Endothelial cell of hepatic sinusoid (primary cell): ENCODE measurements at regions not wholly inside any gene's neighbourhood (a gene's known extent, or its start where the extent isn't known, plus 50 kb on each side); places are given as distances from the start of the nearest gene placed in this dataset.
"Not testable (repeated sequence)": the region's sequence is repeated elsewhere in the genome, so short reads cannot be mapped to it uniquely, and the experiment has no call there.

Source experiments
- in situ Hi-C: cut with HindIII; loops from 2 replicates; pipeline ENCODE4 v1.10.0; 2017; ENCODE audit warnings: low sequenced_read_pairs

DNA sequence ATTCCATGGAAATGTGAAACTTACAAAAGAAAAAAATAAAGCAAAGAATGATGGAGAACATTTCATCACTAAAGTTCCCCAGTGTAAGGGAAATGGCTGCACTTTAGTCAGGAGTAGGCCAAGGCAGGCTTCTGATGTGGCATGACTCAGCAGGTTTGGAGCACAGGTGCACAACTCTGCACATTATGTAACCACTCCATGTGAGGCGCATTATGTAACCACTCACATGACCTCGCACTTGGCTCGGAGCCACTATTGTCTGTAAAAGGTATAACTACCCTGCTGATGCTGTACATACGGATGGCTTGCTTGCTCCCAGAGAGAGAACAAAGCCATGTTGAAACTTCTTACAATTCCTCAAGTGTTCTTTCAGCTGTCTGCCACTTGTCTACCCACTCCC, 727.6 kb downstream of the TRAM1L1 start:
- in situ Hi-C loops: no loop called here

DNA sequence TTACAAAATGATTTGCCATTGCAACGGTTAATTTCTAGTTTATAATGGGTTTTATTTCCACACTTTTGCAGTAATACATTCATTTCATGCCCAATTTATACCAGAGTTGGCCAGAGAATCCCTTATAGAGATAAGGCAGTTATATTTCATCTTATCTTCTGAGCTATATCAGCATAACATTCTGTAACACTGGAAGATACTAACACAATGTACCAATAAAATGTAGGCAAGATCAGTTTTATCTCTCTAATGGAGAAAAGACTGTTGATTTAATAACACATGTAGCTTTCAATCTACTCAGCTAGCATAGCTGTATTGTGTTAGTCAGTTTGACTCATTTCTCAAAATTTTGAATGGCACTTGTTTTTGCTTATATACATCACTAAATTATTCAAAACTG, 738.6 kb downstream of the TRAM1L1 start:
- in situ Hi-C loops: no loop called here

DNA sequence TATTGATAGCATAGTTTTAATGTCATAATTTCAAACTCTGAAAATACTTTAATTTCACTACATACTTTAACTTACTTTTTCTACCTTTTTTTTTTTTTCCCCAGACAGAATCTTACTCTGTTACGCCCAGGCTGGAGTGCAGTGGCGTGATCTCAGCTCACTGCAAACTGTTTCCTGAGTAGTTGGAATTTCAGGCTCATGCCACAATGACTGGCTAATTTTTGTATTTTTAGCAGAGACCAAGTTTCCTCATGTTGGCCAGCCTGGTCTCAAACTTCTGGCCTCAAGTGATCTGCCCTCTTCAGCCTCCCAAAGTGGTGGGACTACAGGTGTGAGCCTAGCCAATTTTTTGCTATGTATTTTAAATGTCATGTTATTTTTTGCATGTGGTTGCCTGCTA, 741.6 kb downstream of the TRAM1L1 start:
- in situ Hi-C loops: no loop called here

DNA sequence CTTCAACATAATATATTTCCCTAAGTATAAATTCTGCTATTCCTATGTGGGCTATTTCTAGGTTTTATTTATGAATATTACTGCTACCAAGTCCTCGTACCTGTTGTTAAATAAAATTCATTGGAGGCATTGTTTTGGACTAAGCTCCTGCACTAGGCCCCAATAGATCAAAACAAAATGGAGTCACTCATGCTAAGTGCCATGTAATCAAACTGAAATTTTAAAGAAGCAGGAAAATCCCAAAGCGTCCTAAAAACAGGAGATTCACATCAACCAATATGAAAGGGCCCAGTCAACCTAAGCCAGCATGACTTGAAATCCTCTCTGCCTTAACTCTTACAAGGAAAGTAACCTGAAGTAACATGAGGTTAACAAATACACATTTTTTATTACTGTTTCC, 743.2 kb downstream of the TRAM1L1 start:
- in situ Hi-C loops: no loop called here

DNA sequence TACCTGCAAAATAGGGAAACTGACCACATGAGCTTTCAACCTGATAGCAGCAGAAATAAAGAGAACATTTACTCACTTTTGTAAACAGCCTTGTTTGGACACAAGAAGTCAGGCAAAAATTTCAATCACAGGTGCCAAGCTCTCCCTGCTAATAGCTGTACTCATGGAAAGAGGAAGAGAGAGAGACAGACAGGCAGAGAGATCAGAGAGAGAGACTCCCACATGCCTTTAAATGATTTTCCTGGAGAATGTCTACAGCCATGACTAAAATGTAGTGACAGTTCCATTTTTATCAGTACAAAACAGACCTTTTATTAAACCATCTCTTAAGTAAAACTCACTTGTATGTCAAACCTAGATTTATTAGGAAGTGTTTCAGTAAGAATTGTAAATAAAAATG, 752.9 kb downstream of the TRAM1L1 start:
- in situ Hi-C loops: no loop called here

GRCh38 chr4:116328261-116328860, 757.0 kb downstream of the TRAM1L1 start:
- in situ Hi-C loops: no loop called here

GRCh38 chr4:116323606-116324005, 761.8 kb downstream of the TRAM1L1 start:
- in situ Hi-C loops: no loop called here

GRCh38 chr4:116321471-116321870, 763.9 kb downstream of the TRAM1L1 start:
- in situ Hi-C loops: no loop called here

GRCh38 chr4:116320859-116321258, 764.5 kb downstream of the TRAM1L1 start:
- in situ Hi-C loops: no loop called here

DNA sequence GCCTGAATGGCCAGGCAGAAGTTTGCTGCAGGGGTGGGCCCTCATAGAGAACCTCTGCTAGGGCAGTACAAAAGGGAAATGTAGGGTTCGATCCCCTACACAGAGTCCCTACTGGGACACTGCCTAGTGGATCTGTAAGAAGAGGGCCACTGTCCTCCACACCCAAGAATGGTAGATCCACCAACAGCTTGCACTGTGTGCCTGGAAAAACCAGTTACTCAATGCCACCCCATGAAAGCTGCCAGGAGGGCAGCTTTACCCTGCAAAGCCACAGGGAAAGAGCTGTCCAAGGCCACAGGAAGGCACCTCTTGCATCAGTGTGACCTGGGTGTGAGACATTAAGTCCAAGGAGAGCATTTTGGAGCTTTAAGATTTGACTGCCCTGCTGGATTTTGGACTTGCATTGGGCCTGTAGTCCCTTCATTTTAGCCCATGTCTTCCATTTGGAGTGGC, 781.6 kb downstream of the TRAM1L1 start:
- in situ Hi-C loops: no loop called here

DNA sequence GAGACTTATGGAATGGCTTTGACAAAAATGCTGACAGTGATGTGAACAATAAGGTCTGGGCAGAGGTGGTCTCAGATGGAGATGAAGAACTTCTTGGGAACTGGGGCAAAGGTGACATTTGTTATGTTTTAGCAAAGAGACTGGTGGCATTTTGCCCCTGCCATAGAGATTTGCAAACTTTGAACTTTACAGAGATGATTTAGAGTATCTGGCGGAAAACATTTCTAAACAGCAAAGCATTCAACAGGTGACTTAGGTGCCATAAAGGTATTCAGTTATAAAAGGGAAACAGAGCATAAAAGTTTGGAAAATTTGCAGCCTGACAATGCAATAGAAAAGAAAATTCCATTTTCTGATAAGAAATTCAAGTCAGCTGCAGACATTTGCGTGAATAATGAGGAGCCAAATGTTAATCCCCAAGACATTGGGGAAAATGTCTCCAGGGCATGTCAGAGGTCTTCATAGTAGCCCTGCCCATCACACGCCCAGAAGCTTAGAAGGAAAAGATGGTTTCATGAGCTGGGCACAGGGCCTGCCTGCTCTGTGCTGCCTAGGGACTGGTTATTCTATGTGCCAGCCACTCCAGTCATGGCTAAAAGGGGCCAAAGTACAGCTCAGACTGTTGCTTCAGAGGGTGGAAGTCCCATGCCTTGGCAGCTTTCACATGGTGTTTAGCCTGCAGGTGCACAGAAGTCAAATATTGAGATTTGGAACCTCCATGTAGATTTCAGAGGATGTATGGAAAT, 782.2 kb downstream of the TRAM1L1 start:
- in situ Hi-C loops: no loop called here

- in situ Hi-C loops: no loop called here
Observed at GRCh38 chr4:116275006-116275405, 810.4 kb downstream of the TRAM1L1 start.

- in situ Hi-C loops: no loop called here
Observed at GRCh38 chr4:116272336-116272735, 813.0 kb downstream of the TRAM1L1 start.

DNA sequence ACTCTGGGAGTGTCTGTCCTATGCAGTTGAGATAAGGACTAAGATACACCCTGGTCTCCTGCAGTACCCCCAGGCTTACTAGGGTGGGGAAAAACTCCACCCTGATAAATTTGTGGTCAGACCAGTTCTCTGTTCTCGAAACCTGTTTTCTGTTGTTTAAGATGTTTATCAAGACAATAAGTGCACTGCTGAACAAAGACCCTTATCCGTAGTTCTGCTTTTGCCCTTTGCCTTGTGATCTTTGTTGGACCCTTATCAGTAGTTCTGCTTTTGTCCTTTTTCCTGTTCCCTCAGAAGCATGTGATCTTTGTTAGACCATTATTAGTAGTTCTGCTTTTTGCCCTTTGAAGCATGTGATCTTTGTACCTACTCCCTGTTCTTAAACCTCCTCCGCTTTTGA, 824.4 kb downstream of the TRAM1L1 start:
- in situ Hi-C loops: not testable (repeated sequence)

- in situ Hi-C loops: no loop called here
Observed at GRCh38 chr4:116244771-116245170, 840.6 kb downstream of the TRAM1L1 start.

DNA sequence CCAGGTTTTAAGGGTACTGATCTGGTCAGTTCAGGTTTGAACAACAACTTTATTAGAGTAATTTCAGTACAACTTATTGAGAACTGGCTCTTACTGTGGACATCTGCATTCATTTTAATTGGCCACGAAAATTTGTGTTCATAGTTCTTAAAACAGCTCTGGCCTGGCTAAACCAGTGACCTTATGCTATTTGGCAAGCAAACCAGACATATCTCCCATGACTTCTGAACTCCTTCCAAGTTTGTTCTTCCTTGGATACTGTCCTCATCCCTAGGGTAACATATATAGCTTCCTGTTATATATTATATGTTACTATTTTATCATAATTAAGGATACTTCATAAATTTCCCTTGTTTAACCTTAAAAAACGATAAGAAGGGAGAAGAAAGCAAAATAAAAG, 841.9 kb downstream of the TRAM1L1 start:
- in situ Hi-C loops: no loop called here

DNA sequence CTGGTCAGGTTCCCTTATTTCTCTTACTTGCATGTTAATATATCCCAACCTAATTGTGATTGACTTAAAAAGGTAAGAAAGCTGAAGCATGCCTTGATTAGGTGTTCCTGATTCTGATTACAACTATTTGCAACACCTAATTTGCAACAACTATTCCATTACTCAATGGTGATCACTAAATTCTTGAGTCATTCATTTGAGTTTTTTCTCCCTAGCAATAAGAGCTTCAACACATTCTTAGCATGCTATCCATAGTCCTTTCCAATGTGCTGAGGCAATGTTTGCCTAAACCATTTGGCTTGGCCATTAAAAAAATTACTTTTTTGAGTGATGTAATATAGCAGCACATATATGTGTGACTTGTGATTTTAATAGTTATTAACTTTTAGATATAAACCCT, 851.4 kb downstream of the TRAM1L1 start:
- in situ Hi-C loops: no loop called here

- in situ Hi-C loops: not testable (repeated sequence)
Observed at GRCh38 chr4:116231999-116232398, 853.4 kb downstream of the TRAM1L1 start.

GRCh38 chr4:116229420-116229819, 856.0 kb downstream of the TRAM1L1 start:
- in situ Hi-C loops: no loop called here

- in situ Hi-C loops: no loop called here
Observed at GRCh38 chr4:116223040-116223732, 862.2 kb downstream of the TRAM1L1 start.

DNA sequence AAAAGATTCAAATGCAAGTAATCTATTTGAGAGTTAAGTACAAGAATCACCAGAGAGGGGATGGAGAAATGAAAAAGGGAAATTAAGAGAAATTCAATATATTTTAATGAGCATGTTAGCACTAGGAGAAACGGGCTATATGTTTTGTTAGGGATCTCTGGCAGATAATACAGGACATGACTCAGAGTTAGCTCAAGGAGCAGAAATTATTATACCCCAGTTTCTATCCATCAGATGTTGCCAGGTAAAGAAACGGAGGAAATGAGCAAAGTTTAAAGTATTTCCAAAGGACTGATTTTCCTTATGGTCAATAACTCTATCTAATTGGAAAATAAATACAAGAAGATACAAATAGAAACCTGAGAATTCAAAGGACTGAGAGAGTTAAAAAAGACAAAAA, 867.6 kb downstream of the TRAM1L1 start:
- in situ Hi-C loops: no loop called here

DNA sequence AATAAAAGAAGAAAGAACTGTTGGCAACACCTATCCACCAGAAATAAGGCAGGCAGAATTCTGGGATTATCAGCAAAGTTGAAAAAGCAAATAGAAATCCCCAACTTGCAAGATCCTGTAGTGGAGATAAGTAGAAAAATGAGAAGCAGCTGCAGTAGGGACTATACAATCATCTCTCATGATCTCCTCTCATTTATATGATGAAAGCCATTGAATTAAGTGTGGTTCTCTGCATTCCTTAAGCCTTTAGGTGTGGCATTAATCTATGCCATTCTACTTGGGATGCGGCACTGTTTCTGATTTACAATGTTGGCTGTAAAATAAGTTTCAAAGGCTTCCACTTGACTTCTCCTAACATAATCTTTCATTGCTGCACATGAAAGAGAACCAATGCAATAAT, 869.8 kb downstream of the TRAM1L1 start:
- in situ Hi-C loops: no loop called here
